GM21529 (cell line): ENCODE measurements at regions not wholly inside any gene's neighbourhood (a gene's known extent, or its start where the extent isn't known, plus 50 kb on each side); places are given as distances from the start of the nearest gene placed in this dataset.

Experiments used
- ATAC-seq: cut with Tn5 transposase; IDR thresholded peaks from one replicate; pipeline ENCODE4 v1.9.1; 2021; ENCODE audit not compliant: unreplicated experiment

DNA sequence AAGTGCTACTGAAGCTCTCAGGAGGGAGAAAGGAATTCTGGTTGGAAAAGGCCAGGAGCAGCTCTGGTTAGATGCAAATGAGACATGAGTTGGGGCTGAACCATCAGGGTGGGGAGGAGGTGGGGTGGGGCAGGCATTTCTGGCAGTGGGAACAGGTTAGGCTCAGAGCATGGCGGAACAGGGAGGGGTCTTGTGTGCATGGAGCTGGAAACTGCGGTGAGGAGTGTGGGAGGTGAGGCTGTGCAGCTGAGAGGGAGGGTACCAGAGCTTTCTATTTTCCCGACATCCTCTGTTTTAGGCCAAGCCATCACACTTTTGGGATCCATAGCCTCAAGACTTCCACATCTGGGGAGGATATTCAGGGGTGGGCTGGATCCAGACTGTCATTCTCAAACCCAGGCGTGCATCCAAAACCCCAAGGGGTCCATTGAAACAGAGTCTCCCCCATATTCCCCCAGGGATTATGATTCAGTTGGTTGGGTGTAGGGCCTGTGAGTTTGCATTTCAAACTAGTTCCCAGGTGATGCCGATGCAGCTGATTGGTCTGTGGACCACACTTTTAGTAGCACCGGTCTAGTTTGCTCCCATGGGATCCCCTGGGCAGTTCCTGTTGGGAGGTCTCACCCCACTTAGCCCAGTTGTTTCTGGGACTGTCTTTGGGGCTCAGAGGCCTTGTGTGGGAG is 100.9 kb upstream of the TLE3 start:
- no peak for ATAC-seq

DNA sequence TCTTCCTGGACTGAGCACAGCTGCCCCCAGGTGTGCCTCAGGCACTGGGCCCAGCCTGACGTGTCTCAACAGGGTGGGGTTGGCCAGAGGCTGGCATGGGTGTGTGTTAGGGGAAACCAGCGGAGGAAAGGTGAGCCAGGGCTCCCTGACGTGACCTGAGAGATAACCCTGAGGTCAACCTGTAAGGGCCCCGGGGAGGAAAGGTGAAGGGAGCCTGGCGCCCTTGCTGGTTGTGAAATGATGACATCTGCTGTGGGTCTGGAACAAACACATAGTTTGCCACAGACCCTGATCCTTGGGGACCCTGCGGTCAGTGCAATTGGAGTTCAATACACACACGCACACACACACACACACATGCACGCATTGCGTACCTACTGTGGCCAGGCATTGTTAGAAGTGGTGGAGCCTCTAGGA is 100.2 kb upstream of the TLE3 start:
- no peak for ATAC-seq

DNA sequence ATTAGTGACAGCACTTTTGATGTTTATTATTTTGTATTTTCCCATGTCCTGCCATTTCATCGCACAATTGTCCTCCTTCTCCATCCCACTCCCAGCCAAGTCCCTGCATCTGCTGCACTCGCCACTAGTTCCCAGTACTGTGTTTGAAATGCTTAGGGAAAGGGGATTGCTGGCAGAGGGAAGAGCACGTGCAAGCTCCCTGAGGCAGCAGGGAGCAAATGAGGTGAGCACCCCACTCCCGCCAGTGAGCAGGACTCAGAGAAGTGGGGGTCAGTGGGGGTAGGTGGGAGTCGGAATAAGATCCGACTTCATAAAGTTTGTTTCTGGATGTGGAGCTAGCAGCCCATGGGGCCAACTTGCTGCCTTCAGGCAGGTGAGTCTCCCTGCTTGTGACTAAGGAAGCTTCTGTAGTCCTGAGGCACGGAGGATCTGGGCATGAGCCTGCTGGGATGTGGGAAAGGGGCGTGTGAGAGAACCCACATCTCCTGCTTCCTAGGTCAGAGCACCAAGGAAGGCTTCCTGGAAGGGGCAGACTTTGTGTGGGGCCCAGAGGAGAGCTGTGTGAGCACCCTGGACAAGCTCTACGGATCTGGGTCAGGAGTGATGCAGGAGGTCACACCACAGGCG is 99.7 kb upstream of the TLE3 start:
- no peak for ATAC-seq

DNA sequence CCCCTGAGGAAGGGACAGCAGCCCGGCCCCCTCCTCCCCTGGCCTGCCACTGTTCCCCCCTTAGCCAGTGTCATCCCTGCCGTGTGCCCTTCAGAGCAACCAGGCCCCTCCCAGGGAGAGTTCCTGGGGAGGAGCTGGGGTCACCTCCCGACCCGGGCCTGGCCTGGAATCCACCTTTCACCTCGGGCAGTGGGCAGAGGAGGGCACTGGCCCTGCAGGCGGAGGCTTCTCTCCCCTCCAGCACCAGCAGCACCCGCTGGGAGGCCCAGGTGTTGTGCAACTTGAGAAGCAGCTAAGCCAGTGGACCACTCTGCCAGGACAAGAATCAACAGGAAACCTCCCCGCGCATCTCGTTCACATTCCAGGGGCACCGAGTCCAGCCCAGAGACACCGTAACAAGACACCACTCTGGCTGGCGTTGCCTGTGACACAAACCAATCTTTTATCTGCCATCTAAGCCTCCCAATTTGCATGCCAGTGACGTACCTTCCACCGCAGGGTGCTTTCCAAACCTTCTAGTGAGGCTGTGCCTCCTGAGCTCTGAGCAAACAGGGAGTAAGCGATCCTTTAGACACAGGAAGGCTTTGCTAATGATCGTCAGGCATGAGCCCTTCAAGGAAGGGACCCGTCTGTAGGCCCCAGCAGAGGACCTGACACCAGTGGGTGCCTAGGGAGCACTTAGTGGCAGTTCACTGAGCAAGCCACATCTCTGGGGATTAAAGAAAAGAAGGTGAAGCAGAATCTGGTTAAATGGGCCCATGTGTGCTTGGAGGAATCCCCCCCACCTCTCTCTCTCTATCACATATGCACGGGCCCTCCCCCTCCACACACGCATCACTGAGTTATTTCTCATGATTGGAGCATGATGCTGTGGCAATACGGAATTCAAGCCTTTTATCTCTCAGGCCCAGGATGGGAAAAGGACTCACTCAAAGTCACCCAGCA is 98.9 kb upstream of the TLE3 start:
- ATAC-seq, result peak; percentile 69

DNA sequence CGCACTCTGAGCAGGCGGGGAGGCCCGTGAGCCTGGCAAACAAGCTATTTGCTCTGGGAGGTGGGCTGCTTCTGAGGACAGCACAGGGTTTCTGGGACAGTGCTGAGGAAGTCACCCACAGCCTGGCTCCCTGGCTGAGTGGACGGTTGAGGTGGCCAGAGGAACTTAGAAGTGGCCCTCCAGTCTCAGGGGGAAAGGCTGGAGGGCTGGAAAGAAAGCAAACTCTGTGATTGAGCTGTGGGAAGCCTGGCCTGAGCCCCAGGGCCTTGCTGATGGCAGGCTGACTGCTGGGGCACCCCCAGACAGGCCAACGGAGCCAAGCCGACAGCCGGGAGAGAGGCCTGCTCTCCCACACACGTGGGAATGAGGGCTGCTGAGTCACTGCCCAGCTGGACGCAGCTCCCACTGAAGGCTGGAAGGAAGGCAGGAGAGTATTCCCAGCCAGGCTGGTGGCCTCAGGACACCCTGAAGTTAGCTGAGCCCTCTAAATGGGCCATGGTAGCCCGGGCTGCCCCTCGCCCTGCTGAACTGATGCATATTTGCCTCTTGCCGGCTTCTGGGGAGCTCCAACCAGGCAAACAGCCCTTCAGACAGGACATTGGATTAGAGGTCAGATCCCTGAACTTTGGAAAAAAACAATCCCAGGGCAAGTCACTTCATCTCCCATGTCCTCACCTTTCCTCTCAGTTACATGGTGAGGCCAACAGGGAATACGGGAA is 98.0 kb upstream of the TLE3 start:
- no peak for ATAC-seq

DNA sequence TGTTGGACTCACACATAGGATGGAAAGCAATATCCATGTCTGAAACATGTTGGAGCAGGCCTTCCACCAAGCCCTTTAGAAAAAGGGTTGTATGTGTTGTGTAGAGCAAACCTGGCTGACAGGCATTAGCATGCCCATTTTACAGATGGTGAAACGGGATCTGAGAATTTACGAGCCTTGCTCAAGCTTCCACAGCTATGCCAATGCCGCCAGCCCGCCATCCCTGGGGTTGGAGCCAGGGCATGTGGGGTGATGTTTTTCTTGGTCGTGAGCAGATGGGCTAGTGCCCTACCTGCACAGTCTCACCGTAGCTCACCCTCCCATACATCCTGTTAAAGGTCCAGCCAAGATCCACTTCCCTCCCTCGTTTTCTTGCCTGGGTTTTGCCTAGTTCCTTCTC is 97.5 kb upstream of the TLE3 start:
- no peak for ATAC-seq

DNA sequence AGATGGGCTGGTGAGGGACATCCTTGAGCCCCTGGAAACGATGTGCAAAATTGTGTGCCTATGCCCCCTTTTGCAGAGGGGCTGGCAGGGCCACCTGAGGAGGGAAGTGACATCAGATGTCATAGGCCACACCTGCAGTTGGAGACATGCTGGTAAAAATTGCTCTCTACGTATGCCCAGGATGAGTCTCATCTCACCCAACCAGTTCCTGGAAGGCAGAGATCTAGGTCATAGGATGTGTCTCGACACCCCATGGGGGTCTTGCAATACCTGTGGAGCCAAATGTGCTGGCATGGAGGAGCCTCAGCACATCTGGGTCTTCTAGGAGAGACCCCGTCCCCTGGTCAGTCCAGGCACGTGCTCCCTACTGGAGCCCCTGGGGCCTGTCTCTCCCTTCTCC is 96.5 kb upstream of the TLE3 start:
- no peak for ATAC-seq

DNA sequence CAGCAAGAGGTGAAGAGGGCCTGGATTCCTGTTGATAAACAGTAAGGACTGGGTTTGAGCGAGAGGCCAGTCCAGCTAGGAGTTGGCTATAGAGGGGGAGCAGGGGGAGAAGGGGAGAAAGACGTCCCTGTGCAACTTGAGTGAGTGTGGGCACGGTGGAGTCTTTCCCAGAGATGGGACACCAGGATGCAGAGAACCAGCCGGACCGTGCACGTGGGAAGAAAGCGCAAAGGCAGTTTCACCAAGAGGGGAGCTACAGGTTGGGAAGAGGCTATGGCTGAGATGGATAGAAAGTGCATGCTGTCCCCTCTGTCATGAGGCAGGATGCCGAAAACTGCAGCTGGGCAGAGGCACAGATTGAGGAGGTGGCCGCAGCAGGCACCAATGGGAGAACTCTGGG is 96.0 kb upstream of the TLE3 start:
- no peak for ATAC-seq

DNA sequence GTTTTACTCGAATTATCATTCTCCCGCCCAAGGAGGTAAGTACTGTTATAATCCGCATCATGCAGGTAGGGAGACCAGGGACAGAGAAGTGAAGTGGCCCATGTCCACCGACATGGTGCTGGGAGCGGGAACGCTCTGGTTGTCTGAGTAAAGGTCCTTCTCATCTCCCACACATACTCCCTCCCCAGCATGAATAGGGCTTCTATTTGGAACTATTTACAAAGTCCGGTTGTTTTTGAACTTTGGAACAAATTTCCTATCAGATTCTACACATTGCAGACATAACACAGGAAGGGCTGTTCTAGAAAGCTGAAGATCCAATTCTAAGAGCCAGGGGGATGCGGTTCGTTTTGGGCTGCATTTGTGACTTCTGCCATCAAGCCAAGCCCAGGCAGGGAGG is 94.8 kb upstream of the TLE3 start:
- ATAC-seq, result no peak

DNA sequence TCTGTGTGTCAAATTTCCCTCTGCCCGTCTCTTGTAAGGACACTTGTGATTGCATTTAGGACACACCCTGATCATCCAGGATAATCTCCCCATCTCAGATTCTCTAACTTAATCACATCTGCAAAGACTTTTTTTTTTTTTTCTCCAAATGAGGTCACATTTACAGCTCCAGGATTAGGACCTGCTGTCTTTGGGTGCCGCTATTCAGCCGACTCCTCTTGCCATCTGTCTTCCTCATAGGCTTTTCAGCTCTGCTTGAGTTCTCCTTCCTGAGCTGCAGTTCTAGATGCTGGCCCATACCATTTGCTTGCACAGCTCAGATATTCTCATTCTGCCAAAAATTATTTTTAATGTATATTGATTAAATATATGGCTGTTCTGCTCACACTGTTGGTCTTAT is 94.3 kb upstream of the TLE3 start:
- ATAC-seq, result no peak

DNA sequence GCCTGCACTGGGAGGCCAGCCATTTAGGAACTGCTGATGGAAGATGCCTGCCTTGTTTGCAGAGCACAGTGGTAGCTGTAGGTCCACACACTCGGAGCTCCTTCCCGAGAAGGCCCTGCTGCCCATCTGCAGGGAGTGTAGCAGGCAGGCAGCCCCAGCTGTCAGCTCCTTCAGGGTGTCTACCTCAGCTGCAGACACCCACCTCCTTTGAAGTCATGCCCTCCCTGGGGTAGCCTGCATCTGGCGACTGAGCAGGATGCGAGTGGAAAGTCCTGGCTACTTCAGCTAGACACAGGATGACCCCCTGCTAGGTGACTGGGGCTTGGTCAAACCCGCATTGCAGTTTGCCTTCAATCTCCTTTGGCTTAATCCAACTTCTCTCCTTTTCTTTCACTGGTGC is 93.2 kb upstream of the TLE3 start:
- ATAC-seq, result no peak

DNA sequence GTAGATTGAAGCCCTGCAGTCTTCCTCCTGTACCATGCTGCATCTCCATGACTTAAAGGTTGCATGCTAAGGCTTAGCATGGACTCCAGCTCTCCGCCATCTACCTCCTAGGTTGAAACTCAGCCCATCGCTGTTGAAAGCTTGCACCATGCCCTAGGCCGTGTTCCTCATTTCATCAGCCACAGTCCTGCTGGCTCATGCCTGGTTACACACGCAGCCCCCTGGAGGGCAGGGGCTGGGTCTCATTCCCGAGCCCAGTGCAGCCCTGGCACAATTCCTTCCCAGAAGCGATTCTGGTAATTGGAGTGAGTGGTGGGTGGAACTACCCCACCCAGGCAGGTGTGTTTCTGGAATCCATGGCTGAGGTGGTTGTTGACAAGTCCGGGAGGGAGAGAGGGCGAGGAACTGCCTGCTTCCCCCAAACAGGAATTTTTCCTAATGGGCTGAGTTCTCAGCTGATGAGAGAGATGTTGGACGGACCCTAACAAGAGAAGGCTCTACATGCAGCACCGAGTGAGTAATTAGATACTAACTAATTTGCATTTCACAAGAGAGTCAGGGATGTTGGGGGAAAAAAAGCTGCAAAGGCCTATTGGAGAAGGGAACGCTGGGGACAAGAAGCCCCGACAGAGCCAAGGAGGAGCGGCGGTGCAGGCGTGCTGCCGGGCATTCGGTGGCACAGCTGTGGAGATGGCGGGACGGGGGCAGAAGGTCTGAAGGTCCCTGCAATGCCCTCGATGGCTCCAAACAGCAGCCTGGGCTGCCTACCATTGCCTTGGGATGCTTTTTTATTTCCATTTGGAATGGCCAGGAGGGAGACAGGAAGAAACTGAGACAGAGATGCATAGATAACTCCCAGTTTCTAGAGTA is 92.3 kb upstream of the TLE3 start:
- no peak for ATAC-seq

DNA sequence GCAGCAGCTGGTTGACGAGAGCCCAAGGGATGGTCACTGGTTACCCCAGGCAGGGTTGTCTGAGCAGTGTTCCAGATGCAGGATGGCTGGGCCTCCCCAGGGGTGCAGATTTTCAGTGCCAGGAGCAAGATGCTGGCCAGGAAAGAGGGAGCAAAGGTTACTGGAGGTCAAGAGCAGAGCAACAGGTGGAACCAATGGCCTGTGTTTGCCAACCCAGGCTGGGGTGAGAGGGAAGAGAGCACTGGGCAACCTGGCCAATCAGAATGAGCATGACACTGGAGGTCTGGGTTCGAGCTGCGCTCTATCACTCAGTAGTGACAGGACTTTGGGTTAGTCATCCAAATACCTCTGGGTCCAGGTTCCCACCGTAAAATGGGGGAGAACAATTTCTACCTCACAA is 90.6 kb upstream of the TLE3 start:
- ATAC-seq, result no peak

DNA sequence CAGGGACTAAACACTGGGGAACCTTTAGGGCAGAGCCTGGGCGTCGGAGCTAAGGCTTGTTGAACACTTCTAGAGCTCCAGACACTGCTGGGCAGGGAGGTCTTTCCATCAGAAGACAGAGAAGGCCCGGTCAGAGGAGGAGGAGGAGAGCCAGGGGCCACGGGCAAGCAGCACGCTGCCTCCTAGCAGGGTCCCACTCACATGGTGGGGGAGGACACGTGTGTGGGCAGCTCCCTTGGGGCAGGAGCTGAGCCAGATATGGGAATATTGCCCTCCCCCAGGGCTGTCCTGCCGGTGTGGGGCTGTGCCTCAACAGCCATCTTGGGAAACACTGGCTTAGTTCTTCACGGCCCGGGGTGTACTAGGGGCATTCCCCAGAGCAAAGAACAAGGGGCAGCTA is 89.6 kb upstream of the TLE3 start:
- ATAC-seq, result no peak

DNA sequence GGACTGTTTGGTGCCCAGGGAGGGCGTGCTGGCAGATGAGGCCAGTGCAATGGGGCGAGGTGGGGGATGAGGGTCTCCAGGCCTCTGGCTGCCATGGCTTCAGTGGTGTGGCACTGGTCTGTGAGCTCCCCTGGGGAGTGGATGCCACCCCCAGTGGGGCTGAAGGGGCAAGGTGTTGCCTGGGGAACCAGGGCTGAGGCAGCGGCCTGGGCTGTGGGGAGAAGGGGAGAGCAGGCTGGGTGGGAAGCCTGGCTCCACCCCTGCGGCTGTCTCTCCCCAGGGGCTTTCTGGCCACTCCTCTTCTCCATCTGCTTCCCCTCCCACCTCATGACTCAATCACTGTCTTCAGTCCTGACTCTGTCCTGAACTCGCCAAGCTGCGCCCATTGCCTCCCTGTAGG is 88.4 kb upstream of the TLE3 start:
- no peak for ATAC-seq

DNA sequence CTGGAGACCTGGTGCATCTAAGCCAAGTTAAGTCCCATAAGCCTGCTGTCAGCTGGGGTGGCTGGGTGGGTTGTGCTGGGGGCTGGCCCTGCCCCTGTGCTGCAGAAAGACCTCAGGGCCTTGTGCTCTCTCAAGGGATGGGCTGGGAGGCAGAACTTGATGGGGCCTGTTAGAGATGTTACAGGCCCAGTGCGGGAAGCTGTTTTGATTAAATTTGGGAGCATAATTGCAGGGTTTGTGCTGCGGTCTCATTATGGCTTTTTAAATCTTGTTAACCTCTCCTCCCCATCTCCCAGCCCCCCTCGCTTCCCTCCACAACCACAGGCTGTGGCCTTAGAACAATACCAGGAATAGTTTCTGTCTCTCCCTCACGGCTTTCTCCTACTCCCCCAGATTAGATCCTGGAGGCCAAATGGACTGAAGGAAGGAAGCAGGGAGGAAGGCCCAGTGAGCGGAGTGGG is 87.6 kb upstream of the TLE3 start:
- ATAC-seq, result no peak

DNA sequence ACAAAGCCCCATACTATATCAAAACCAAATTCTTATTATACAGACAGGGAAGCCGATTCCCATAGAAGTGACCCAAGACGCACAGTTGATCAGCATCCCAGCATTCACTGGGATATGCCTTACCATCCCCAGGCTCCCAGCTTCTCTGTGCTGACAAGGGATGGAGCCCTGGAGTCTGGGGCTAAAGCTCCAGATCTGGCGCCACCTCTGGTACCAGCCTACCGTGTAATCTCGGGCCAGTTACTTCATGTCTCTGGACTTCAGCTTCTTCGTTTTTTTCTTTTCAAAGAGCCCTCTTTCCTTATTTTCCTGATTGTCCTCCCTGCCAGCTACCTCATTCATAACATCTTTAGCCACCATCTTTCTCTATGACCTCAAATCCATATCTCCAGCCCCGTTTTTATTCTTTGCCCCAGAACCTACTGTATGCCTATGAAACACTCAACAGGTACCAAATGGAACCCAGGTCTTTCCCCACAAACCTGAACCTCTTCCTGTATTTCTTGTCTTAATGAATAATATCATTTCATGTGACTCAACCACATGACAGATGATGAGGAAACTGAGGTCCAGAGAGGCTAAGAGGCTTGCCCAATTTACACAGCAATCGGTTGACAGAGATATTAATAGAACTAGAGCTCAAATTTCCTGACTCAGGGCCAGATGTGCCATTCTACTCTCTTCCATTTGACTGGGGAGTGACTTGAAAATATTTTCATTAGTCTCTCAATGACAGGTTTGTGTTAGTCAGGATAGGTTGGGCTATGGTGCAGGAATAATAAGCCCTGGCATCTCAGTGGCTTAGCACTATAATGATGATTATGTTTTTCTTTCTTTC is 85.4 kb upstream of the TLE3 start:
- ATAC-seq, result no peak

DNA sequence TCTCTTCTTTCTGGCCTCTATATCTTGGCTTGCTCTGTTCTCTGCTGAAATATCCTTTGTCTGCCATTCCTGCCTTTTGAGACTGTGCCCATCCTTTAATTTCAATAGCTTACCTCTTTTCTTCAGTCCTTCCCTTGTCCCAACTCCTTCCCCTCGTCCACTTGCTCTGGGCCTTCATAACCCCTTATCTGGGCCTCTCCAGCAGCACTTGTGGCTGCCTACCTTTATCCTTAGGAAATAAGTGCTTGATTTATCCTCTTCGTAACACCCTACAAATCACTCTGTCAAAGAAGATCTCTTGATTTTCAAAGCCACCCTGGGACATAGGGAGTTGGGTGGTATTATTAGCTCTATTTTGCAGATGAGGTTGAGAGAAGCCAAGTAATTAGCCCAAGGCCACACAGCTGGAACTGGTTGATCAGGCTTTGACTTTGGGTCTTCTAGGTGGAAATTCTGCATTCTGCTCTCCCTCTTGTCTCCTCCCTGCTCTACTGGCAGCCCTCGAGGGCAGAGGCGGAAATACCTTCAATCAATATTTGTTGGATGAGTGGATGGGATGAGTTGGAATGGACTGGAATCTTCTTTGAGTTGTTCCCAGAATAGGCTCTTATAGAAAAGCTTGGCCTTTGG is 84.0 kb upstream of the TLE3 start:
- ATAC-seq, result no peak
